Peyer's patch (tissue), 4 donors: ENCODE measurements at regions not wholly inside any gene's neighbourhood (a gene's known extent, or its start where the extent isn't known, plus 50 kb on each side); places are given as distances from the start of the nearest gene placed in this dataset.

ENCODE experiments used
- CTCF ChIP-seq, 6 experiments: fragments of 450-650 bp in 4 of 6; fragments of 200-600 bp in 2 of 6; sonication (generic) in 1 of 6; IDR thresholded peaks; one replicate each; pipeline ENCODE4 v1.5.1; 2017 to 2019; ENCODE audit warnings: antibody characterized with exemption in 6 of 6, mild to moderate bottlenecking in 3 of 6, moderate library complexity in 1 of 6
- POLR2A ChIP-seq, 2 donors: fragments of 450-650 bp; IDR thresholded peaks; one replicate each; pipeline ENCODE4 v1.5.1; 2017; ENCODE audit warnings: antibody characterized with exemption in 2 of 2, mild to moderate bottlenecking in 2 of 2, moderate library complexity in 2 of 2

DNA sequence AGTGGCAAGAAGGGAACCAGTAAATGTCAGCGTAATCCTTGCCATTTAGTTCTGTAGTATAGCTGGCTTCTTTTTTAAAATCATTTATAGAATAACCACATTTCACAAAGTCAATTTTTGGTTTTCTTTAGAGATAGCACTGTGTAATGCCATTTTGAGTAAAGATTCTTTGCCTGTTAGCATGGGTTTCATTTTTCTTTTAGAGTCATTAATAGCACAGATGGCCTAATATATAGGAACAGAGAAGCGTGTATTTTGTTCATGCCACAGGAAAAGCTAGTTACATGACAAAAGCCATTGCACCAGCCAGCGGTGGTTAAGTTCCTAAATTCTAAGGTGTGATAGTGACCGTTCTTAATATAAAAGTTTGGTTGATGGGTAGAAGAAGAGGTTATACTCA, 1363.9 kb downstream of the MAT2B start:
- TF ChIP-seq CTCF (IDR thresholded peaks at IDR 0.05) (no peak), POLR2A (IDR thresholded peaks at IDR 0.05) (no peak)
